ENCODE measurements at regions not wholly inside any gene's neighbourhood (a gene's known extent, or its start where the extent isn't known, plus 50 kb on each side); places are given as distances from the start of the nearest gene placed in this dataset.

GRCh38 chr4:134297765-134298164 lies 96.2 kb upstream of the PABPC4L start:
- peaks cover 1% of the 10 kb centered on the region for H3K27me3 Mint-ChIP-seq (ENCODE audit: unreplicated experiment)
- H3K36me3 Mint-ChIP-seq (ENCODE audit: low read depth, unreplicated experiment): no peaks in the 10 kb centered on the region
- DNase-seq (ENCODE audit: low spot score): no peak
- no peak overlapping the region for H3K4me3 Mint-ChIP-seq (ENCODE audit: unreplicated experiment)
- no peak overlapping the region for H3K27ac Mint-ChIP-seq (ENCODE audit: unreplicated experiment)
- no peak for TF ChIP-seq CTCF (IDR thresholded peaks at IDR 0.05; ENCODE audit: unreplicated experiment)
- H3K9me3 Mint-ChIP-seq (ENCODE audit: unreplicated experiment): no peaks in the 10 kb centered on the region
- no peaks in the 10 kb centered on the region for H3K4me1 Mint-ChIP-seq (ENCODE audit: unreplicated experiment)

- Mint-ChIP-seq H3K4me3 (ENCODE audit: unreplicated experiment) (no peak overlapping the region), H3K27me3 (ENCODE audit: unreplicated experiment) (no peaks in the 10 kb centered on the region), H3K4me1 (ENCODE audit: unreplicated experiment) (peaks cover 9% of the 10 kb centered on the region), H3K36me3 (ENCODE audit: low read depth, unreplicated experiment) (no peaks in the 10 kb centered on the region), H3K9me3 (ENCODE audit: unreplicated experiment) (no peaks in the 10 kb centered on the region), H3K27ac (ENCODE audit: unreplicated experiment) (no peak overlapping the region)
- no peak for TF ChIP-seq CTCF (IDR thresholded peaks at IDR 0.05; ENCODE audit: unreplicated experiment)
- DNase-seq (ENCODE audit: low spot score): no peak
Observed at GRCh38 chr4:134282680-134283079, 81.1 kb upstream of the PABPC4L start.

GRCh38 chr4:134278675-134279074 lies 77.1 kb upstream of the PABPC4L start:
- H3K9me3 Mint-ChIP-seq (ENCODE audit: unreplicated experiment): no peaks in the 10 kb centered on the region
- H3K4me3 Mint-ChIP-seq (ENCODE audit: unreplicated experiment): no peak overlapping the region
- no peaks in the 10 kb centered on the region for H3K36me3 Mint-ChIP-seq (ENCODE audit: low read depth, unreplicated experiment)
- no peak overlapping the region for H3K27ac Mint-ChIP-seq (ENCODE audit: unreplicated experiment)
- DNase-seq (ENCODE audit: low spot score): no peak
- H3K4me1 Mint-ChIP-seq (ENCODE audit: unreplicated experiment): peaks cover 9% of the 10 kb centered on the region
- H3K27me3 Mint-ChIP-seq (ENCODE audit: unreplicated experiment): no peaks in the 10 kb centered on the region
- TF ChIP-seq CTCF (IDR thresholded peaks at IDR 0.05; ENCODE audit: unreplicated experiment): no peak

- no peak for TF ChIP-seq CTCF (IDR thresholded peaks at IDR 0.05; ENCODE audit: unreplicated experiment)
- Mint-ChIP-seq H3K4me3 (ENCODE audit: unreplicated experiment) (no peak overlapping the region), H3K36me3 (ENCODE audit: low read depth, unreplicated experiment) (no peaks in the 10 kb centered on the region), H3K9me3 (ENCODE audit: unreplicated experiment) (no peaks in the 10 kb centered on the region), H3K27ac (ENCODE audit: unreplicated experiment) (no peak overlapping the region), H3K4me1 (ENCODE audit: unreplicated experiment) (peaks cover 9% of the 10 kb centered on the region), H3K27me3 (ENCODE audit: unreplicated experiment) (no peaks in the 10 kb centered on the region)
- DNase-seq (ENCODE audit: low spot score): no peak
Observed at GRCh38 chr4:134276476-134276875, 74.9 kb upstream of the PABPC4L start.

GRCh38 chr4:134260126-134260525 lies 58.5 kb upstream of the PABPC4L start:
- no peak for DNase-seq (ENCODE audit: low spot score)
- H3K9me3 Mint-ChIP-seq (ENCODE audit: unreplicated experiment): no peaks in the 10 kb centered on the region
- no peaks in the 10 kb centered on the region for H3K36me3 Mint-ChIP-seq (ENCODE audit: low read depth, unreplicated experiment)
- no peak overlapping the region for H3K4me3 Mint-ChIP-seq (ENCODE audit: unreplicated experiment)
- no peaks in the 10 kb centered on the region for H3K4me1 Mint-ChIP-seq (ENCODE audit: unreplicated experiment)
- no peak overlapping the region for H3K27ac Mint-ChIP-seq (ENCODE audit: unreplicated experiment)
- no peak for TF ChIP-seq CTCF (IDR thresholded peaks at IDR 0.05; ENCODE audit: unreplicated experiment)
- H3K27me3 Mint-ChIP-seq (ENCODE audit: unreplicated experiment): no peaks in the 10 kb centered on the region

Data from endothelial cell (in vitro differentiated cells).